NCI-H460 (cell line): ENCODE measurements at regions not wholly inside any gene's neighbourhood (a gene's known extent, or its start where the extent isn't known, plus 50 kb on each side); places are given as distances from the start of the nearest gene placed in this dataset.
"Not testable (repeated sequence)": the region's sequence is repeated elsewhere in the genome, so short reads cannot be mapped to it uniquely, and the experiment has no call there.

Experiments used
- DNase-seq: peaks from one replicate; pipeline ENCODE4 v3.0.0-alpha.2; 2016; ENCODE audit warnings: low read depth; ENCODE audit errors: extremely low read depth

DNA sequence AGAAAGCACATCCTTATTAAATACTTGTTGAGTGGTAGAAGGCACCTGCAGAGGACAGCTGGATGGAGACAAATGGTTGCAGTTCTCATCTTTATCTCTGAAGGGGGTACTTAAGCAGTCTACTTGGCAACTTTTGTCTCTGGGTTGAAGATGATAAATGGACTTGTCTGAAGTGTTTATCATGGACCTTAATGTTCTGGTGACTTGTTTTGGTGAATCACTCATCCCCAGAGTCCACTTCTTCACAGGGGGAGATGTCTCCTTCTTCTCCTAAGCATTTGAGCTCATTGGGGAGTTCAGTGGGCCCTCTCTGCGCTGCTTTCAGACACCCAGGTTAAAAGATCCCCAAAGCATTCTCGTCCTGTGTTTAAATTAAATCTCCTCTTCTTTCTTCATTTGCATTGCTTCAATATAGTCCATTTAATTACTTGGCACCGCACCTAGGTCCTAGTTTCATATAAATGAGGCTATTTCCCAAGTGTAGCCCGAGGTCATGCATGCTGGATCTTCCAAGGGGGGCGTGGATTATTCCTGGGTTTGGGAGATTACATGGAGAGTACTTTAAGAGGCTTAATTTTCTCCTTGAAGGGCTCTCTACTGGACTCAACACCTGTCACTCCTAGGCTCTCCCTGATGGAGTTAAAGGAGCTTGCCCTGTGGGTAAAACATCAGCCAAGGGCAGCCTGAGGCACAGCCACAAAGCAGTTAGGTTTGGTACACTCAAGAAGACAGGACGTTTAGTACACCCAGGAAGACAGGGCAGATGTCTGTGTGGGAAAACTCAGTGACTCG lies 239.3 kb upstream of the C2CD4B start:
- DNase-seq, result no peak

DNA sequence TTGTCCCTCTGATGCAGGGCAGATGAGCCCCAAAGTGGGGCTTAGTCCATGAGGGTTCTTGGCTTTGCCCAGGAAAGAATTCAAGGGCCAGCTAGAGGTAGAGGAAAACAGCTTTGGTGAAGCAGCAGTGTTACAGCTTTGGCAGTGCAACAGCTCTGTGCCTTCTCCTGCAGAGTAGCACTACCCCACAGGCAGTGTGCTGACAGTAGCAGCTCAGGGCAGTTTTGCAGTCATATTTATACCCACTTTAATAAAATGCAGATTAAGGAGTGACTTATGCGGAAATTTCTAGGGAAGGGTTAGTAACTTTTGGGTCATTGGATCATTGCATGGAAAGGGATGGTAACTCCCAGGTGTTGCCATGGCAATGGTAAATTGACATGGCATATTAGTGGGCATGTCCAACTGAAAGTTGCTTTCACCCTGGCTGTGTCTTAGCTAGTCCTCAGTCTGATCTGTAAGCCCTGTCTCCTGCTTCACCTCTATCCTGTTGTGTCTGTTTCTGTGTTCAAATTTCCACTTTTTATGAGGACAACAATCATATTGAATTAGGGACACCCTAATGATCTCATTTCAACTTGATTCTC lies 241.3 kb upstream of the C2CD4B start:
- DNase-seq, result no peak

DNA sequence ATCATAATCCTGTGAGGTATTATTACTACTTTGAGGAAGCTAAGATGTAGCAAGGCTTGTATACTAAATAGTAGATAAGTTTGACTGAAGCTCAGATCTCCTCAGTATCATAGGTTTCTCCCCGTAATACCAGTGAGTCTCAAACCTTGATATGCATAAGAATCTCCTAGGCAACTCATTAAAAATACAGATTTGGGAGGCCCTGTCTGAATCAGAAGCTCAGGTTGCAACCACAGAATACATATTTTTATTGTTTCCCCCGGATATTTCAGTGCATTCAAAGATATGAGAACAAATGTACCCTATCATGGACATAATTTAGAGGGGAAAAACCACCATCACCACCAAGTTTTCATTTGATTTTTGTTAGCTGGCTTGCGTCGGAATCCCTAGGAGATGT lies 242.1 kb upstream of the C2CD4B start:
- DNase-seq, result no peak

DNA sequence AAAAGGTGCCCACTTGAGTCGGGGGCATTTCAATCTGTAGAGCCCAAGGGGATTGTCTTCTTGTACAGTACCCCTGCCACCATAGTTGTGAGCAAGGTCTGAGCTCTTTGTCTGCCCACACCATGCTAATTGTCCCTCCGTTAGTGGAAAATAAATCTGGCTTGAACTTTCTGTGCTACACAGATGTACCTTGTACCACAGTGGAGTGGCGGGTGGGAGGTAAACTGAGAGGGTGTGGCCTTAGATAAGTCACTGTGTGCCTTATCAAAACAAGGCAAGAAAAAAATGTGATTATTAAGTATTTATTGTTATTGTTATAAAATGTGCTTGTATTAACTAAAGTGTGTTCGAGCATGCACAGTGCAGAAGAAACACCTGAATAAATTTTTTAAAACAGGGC lies 242.9 kb upstream of the C2CD4B start:
- DNase-seq, result no peak

DNA sequence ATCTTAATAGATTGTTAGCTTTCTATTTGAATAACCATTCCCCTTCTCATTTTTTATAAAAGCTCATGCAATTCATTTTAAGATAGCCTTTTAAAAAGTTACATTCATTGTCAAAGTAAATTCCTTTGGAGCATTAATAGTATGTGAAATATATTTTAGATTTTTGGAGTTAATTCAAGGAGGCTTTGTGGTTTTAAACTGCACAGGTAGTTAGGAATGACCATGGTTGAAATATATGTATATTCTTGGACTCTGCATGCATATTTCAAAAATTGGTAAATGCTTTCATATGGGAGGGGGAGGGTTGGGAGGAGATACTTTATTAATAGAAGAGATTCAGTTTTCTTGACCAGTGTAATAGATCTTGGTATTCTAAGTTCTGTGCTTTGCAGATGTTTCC lies 244.4 kb upstream of the C2CD4B start:
- no peak for DNase-seq

DNA sequence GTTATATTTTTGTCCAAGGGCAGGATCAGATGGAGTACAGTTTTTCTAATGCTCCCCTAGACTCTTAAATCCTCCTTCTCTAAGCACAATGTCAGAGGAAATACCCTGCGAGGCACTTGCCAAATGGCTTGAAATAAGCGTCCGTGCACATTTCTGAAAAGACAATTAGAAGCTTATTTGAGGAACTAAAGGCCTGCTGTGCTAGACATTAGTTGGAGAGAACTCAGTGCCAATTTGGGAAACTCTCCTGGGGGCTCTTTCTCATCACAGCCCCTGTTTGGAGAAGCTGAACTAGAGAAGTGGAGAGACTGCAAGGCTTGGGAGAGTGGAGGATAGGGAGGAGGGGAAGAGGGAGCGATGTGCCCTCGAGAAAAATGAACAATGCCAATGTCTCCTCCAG lies 247.6 kb upstream of the C2CD4B start:
- no peak for DNase-seq

DNA sequence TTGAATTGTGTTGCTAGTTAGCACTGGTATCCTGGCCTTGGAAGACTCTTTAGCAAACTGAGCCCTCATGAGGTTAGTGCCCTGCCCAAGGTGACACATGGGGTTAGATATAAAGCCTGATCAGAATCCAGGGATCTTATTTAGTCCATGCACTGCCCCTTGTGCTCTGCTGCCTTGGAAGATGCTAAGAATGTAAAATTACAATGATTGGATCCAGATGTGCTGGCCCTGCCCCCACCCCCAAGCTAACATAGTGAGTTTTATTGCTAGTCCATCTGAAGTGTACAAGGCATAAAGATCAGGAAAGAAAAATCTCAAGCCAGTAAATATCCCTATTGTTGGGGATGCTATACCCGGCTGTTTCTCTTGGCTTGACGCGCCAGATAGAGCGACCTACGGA lies 248.1 kb upstream of the C2CD4B start:
- DNase-seq, result no peak

DNA sequence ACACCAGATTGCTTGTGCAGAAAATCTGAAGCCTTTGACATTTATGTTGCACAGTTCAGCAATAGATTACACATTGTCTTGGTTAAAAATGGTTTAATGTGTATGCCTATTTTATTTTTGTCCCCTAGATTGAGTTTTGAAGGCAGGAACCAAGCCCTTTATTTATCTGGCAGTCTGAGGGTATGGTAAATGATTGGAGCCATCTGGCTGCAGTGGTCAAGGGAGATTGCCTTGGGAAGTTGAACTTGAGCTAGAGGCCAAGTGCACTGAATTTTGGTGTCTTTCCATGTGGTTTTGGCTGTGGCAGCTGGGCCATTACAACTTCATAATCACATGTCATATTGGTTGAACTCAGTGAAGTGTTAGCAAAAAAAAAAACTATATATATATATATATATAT lies 248.7 kb upstream of the C2CD4B start:
- no peak for DNase-seq

DNA sequence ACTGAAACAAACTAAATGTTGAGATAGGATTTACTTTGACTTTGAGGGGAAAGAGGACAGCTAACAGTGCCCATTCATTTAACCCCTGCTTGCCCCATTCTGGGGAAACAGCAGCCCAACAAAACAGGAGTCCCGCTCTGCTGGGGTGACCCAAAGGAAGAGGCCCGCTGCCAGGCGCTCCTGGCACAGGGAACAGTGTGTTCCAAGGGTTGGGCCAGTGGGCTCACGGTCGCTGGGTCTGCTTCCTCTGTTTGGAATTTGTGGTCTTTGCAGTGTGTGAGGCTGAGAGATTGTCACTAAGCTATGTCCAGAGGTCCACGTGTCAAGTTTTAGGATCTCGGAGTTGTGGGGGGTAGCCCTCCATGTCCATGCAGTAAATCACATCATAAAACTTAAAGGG lies 250.4 kb upstream of the C2CD4B start:
- no peak for DNase-seq

DNA sequence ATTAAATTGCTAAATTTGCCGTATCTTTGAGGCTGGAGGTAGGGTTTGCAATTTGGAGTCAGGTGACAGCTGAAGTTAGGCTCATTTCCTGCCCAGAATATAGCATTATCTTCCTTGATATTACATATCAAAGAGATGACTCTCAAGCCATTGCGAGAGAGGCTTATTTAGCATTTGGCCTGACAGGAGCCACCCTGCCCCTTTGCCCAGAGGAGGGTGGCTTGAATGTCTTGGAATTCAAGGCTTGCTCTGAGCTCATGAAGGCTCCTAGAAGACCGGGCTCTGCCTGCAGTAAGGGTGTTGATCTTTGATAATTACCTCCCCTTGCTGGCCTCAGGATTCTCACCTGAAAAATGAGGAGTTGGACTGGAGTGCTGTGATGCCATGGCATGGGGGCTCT lies 251.4 kb upstream of the C2CD4B start:
- no peak for DNase-seq

DNA sequence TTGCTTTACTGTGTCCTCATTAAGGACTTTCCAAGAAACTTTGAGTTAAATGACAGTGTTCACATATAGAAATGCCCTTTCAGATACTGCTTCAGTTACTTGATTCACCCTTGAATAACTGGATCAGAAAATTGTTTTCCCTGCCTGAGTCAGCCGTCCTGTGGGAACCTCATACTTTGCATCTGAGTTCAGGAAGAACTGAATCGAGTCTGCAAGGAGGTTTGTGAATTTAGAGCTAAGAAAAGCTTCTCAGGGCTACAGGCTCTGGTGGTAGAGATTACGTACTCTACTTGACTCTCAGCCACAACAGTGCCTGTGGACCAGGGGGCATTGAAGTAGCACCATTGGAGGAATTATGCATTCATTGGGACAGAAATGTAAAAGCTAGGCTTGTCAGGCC lies 252.4 kb upstream of the C2CD4B start:
- no peak for DNase-seq

DNA sequence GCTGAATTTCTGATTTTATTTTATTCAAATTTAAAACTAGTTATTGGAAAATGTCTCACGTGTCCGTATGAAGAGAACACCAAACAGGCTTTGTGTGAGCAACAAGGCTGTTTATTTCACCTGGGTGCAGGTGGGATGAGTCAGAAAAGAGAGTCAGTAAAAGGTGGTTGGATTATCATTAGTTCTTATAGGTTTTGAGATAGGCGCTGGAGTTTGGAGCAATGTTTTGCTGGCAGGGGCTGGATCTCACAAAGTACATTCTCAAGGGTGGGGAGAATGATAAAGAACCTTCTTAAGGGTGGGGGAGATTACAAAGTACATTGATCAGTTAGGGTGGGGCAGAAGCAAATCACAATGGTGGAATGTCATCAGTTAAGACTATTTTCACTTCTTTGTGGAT lies 253.4 kb upstream of the C2CD4B start:
- DNase-seq, result not testable (repeated sequence)

DNA sequence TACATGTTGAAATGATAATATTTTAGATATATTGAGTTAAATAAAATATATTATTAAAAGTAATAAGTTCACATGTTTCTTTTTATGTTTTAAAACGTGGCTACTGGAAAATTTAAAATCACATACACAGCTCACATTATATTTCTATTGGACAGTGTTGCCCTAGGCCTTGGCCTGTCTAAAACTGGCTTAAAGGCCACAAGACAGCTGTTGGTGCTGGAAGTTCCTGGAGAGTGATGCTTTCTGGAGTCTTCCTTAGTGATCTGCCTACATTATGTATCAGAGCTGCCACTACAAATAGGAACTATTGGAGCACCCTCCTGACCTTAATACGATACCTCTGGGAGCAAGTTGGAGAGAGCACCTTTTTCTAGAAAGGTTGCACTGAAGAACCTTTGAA lies 254.1 kb upstream of the C2CD4B start:
- DNase-seq, result no peak

DNA sequence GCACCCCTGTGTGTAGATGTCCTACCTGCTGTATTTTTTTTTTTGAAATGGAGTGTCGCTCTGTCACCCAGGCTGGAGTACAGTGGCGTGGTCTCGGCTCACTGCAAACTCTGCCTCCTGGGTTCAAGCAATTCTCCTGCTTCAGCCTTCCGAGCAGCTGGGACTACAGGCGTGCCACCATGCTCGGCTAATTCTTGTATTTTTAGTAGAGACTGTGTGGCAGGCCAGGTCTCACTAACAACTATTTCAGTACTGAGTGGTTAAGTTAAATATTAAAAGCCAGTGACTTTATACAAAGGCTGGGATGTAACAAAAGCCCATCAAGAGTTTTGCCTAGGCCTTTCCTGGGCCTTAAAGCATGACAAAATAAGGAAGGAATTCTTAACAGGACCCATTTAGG lies 255.3 kb upstream of the C2CD4B start:
- DNase-seq, result not testable (repeated sequence)

DNA sequence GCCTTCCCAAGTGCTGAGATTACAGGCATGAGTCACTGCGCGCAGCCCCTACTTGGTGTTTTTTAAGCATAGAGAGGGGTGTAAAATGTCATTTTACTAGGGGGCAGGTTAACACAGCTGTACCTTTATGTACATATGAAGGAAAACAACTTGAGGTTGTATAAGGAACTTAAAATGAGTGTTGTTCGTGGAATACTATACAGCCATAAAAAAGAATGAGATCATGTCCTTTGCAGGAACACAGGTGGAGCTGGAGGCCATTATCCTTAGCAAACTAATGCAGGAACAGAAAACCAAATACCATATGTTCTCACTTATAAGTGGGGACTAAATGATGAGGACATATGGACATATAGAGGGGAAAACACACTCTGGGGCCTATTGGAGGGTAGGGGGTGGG lies 256.2 kb upstream of the C2CD4B start:
- no peak for DNase-seq

DNA sequence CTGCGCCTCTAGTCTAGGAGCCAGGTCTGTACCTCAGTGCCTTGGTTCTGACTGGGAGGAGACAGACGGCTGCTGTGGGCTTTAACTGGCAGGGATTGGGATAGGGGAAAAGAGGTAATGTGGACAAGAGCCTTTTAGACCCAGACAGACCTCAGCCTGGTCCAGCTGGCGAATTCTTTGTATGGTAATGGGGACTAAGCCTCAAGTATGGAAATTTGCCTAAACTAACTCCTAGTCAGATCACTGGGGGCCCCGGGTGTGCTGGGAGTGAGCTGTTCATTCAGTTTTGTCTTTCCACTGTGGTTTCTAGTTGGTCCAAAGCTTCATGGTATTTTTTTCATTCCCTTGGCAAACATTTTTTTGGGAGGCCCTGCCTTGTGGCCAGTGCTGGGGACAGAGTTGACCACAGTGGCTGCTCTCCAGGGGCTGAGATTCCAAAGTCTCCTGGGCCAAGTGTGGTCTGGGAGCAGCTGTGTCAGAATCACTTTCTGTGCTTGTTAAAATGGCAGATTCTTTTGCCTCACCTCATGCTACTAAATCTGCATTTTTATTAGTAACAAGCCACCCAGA lies 261.4 kb upstream of the C2CD4B start:
- DNase-seq, result no peak

DNA sequence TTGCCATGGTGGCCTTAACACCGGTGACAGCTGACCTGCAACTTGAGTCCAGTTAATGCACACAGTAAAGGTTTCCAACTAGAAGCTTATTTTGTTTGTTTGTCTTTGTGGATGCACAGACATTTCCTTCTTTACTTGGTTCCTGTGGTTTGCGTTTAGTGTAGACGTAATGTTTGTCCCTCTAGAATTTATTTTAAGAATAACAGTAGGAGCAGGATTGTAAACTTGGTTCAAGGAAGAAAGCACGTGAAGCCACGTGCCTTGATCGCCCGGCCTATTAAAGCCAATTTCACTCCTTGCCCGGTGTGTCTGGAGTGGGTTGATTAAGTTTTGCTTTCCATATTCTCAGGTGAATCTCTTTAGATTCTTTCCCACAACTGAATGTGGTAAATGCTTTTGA lies 263.2 kb upstream of the C2CD4B start:
- DNase-seq, result no peak

DNA sequence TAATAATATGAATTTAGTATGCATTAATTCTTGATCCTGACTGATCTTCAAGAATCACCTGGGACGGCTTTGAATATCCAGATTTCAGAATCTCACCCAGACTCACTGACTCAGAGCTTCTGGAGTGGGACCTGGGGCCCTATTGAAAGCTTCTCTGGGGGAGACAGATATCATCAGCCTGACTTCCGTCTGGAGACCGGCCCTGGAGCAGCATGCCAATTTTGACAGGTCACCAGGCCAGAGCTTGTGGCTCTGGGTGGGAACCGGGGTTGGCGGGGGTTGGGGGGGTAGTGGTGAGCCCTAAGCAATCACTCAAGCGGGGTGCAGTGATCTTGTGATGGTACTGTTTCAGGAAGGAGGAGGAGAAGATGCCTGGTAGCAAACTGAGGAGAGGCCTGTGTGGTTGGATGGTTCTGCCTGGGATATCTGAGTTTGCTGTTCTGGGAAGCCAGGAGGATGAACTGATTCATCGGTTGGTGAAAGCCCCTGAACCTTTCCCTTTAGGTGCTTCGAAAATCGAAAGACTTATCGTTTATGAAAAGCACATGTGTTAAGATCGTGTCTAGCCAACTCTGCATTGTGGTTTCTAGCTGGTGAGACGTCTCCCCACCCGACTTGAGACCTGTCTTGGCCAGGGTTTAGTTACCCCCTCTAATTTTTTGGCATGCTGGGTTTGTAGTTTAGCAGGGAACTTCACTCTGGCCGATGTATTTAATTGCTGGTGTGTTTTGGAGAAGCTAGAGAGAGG lies 263.9 kb upstream of the C2CD4B start:
- DNase-seq, result no peak

DNA sequence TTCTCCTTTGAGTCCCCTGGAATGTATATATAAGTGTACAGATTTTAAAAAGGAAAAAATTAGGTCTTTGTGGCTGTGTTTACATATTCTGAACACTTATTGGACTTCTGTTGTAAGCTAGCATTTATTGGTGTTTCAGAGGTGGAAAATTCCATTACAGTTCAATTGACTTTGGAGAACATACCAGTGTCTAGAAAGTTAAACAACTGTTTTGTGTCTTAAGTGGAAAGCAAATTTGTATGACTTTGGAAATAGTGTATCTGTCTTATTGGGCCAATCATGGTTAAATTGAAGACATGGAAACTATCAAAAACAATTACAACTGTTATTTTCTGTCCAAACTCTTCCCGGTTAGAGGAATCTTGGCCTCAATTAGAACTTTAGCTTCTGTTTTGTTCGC lies 265.0 kb upstream of the C2CD4B start:
- no peak for DNase-seq

DNA sequence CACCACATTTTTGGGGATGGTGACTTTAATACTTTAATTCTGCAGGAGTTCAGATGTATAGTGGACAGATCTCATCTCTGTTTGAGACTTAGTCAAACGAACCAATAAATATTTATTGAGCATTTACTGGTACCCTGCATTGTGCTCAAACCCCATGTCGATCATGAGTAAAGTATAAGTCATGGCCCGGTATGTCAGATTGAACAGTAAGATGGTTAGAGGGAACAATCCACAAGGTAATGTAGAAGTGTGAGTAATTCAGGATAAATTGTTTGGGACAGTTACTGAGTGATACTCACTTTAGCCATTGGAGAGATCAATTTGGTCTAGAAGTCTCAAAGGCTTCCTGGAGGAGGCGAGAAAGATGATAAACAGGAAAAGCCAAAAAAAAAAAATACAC lies 265.5 kb upstream of the C2CD4B start:
- no peak for DNase-seq

DNA sequence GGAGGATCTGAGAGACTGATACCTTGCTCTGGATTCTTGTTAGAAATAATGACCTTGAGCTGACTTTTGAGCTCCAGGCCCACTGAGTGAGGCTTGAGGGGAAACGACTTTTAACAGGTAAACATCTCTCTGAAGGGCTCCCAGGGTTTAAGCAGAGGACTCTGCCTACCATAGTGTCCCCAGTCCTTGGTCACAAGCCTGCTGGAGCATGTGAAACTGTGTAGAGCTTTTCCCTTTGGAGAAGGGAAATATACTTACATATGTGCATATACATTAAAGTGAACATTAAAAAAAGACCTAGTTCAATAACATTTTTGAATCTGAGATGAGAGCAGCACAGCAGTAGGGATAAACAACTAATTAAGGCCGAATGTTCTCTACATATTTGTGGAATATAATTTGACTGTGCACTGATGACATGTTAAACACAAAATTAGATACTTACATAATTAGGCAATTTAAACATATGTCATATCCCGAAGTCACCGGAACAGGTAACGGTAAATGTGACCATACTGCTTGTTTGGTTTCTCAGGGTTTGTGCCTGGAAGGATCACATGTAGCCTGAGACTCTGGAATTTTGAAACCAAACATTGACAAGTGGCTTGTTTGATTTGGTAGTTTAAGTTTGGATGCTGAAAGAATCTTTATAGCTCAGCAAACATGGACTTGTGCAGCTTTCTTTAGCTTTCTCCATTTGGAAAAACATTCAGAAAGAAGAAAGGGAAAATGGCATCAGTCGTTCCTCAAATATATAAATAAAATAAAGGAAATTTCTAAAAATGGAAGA lies 266.1 kb upstream of the C2CD4B start:
- no peak for DNase-seq
